ENCODE measurements at regions not wholly inside any gene's neighbourhood (a gene's known extent, or its start where the extent isn't known, plus 50 kb on each side); places are given as distances from the start of the nearest gene placed in this dataset.

DNA sequence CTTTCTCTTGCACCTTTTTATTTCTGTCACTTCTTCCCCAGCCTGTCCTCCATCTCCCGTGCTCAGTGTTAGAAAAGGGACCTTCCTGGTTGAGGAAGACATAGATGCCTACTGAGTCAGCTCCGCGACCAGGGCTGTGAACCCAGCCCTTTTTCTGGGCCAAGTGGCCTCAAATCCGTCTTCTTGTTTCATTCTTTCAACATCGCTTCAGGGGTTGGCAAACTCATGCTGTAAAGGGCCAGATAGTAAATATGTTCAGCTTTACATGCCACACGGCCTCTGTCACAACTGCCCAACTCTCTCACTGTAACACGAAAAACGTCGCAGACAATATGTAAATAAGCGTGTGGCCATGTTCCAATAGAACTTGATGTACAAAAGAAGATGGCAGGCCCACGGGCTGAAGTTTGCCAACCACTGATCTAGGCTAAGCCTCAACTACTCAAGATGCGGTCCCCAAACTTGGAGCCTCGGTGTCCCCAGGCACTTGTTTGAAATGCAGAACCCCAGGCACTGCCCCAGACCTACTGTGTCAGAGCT lies 338.4 kb downstream of the MN1 start (continued):
- no peak for TF ChIP-seq HDAC2 (IDR thresholded peaks at IDR 0.05; ENCODE audit: borderline replicate concordance in 1 of 2, low read depth in 2 of 2, low read length in 2 of 2)

Data from H1 (cell line).